Neuronal stem cell (in vitro differentiated cells): ENCODE measurements at regions not wholly inside any gene's neighbourhood (a gene's known extent, or its start where the extent isn't known, plus 50 kb on each side); places are given as distances from the start of the nearest gene placed in this dataset.

ENCODE experiments used
- DNase-seq: peaks from one replicate; pipeline ENCODE4 v3.0.0-alpha.2; 2013; ENCODE audit warnings: low spot score
- H2AFZ ChIP-seq: one replicate; pipeline ENCODE4 v1.6.1; 2013; ENCODE audit warnings: mild to moderate bottlenecking, low read length, inconsistent platforms
- H2AK5ac ChIP-seq: 2 replicates; pipeline ENCODE4 v1.6.1; 2013; ENCODE audit warnings: low read depth, mild to moderate bottlenecking, inconsistent platforms, low read length, moderate library complexity, mixed read lengths
- H2BK120ac ChIP-seq: 2 replicates; pipeline ENCODE4 v1.6.1; 2013; ENCODE audit warnings: low read depth, mild to moderate bottlenecking, inconsistent platforms, low read length, moderate library complexity, mixed read lengths
- H2BK12ac ChIP-seq: one replicate; pipeline ENCODE4 v1.6.1; 2013; ENCODE audit warnings: low read length, inconsistent platforms
- H2BK15ac ChIP-seq: 2 replicates; pipeline ENCODE4 v1.6.1; 2013; ENCODE audit warnings: mild to moderate bottlenecking, low read length, inconsistent platforms, mixed read lengths
- H2BK5ac ChIP-seq: one replicate; pipeline ENCODE4 v1.6.1; 2013; ENCODE audit warnings: inconsistent platforms, mild to moderate bottlenecking, low read length, moderate library complexity
- H3K14ac ChIP-seq: one replicate; pipeline ENCODE4 v1.6.1; 2013; ENCODE audit warnings: low read length, inconsistent platforms
- H3K18ac ChIP-seq: 2 replicates; pipeline ENCODE4 v1.6.1; 2013; ENCODE audit warnings: low read length, inconsistent platforms
- H3K23ac ChIP-seq: 2 replicates; pipeline ENCODE4 v1.6.1; 2013; ENCODE audit warnings: low read depth, mild to moderate bottlenecking, mixed read lengths, low read length, inconsistent platforms; ENCODE audit not compliant: poor library complexity
- H3K27ac ChIP-seq: replicated peaks from 3 replicates; pipeline ENCODE4 v1.5.1; 2013; ENCODE audit warnings: low read length, inconsistent platforms
- H3K27me3 ChIP-seq, 3 experiments: 2 replicates each; pipeline ENCODE4 v1.6.1; 2013; ENCODE audit warnings: low read length in 3 of 3, mild to moderate bottlenecking in 2 of 3, inconsistent platforms in 1 of 3, low read depth in 1 of 3, mixed read lengths in 1 of 3, moderate library complexity in 1 of 3; ENCODE audit not compliant: control insufficient read depth in 3 of 3, insufficient read depth in 3 of 3
- H3K36me3 ChIP-seq, 2 donors: replicated peaks in 1 of 2; 2 replicates each; pipeline ENCODE4 v1.6.1; 2013; ENCODE audit warnings: low read length in 2 of 2; ENCODE audit not compliant: control insufficient read depth in 2 of 2, insufficient read depth in 2 of 2
- H3K4ac ChIP-seq: 2 replicates; pipeline ENCODE4 v1.6.1; 2013; ENCODE audit warnings: inconsistent platforms, mild to moderate bottlenecking, low read length, moderate library complexity
- H3K4me1 ChIP-seq, 2 donors: 1 replicate in 1 of 2; 2 replicates in 1 of 2; pipeline ENCODE4 v1.6.1; 2013; ENCODE audit warnings: low read length in 2 of 2, low read depth in 1 of 2; ENCODE audit not compliant: control insufficient read depth in 2 of 2, insufficient read depth in 1 of 2
- H3K4me2 ChIP-seq: one replicate; pipeline ENCODE4 v1.6.1; 2013; ENCODE audit warnings: mild to moderate bottlenecking, low read length, inconsistent platforms; ENCODE audit not compliant: insufficient read depth, poor library complexity, severe bottlenecking
- H3K4me3 ChIP-seq, 2 donors: 2 replicates each; pipeline ENCODE4 v1.5.1; 2013; ENCODE audit warnings: low read length in 2 of 2, mild to moderate bottlenecking in 2 of 2, inconsistent platforms in 1 of 2, moderate library complexity in 1 of 2
- H3K79me1 ChIP-seq: one replicate; pipeline ENCODE4 v1.6.1; 2013; ENCODE audit warnings: low read depth, mild to moderate bottlenecking, inconsistent platforms, low read length, moderate library complexity
- H3K9ac ChIP-seq: one replicate; pipeline ENCODE4 v1.6.1; 2013; ENCODE audit warnings: mild to moderate bottlenecking, low read depth, low read length, inconsistent platforms; ENCODE audit not compliant: poor library complexity
- H3K9me3 ChIP-seq, 2 donors: replicated peaks in 1 of 2; 2 replicates each; pipeline versions ENCODE3 to v1.6.1; 2013; ENCODE audit warnings: low read length in 2 of 2, mild to moderate bottlenecking in 2 of 2, inconsistent platforms in 1 of 2, low read depth in 1 of 2, mixed read lengths in 1 of 2, moderate library complexity in 1 of 2; ENCODE audit not compliant: control insufficient read depth in 2 of 2, insufficient read depth in 1 of 2
- H4K8ac ChIP-seq: one replicate; pipeline ENCODE4 v1.6.1; 2013; ENCODE audit warnings: low read depth, mild to moderate bottlenecking, inconsistent platforms, low read length, moderate library complexity
- H4K91ac ChIP-seq: one replicate; pipeline ENCODE4 v1.6.1; 2013; ENCODE audit warnings: low read length, low read depth, mild to moderate bottlenecking, inconsistent platforms; ENCODE audit not compliant: poor library complexity
- WGBS, 2 donors: extraction: QIAGEN DNeasy Blood & Tissue Kit; methylation state at CpG; one replicate each; pipeline ENCODE4 v1.1.7; 2013; ENCODE audit warnings: missing lambda C conversion rate in 2 of 2, mixed read lengths in 1 of 2; ENCODE audit not compliant: insufficient read length in 2 of 2, insufficient replicate concordance in 1 of 2; ENCODE audit errors: extremely low coverage in 2 of 2; 5-methylcytosine and 5-hydroxymethylcytosine counted together

DNA sequence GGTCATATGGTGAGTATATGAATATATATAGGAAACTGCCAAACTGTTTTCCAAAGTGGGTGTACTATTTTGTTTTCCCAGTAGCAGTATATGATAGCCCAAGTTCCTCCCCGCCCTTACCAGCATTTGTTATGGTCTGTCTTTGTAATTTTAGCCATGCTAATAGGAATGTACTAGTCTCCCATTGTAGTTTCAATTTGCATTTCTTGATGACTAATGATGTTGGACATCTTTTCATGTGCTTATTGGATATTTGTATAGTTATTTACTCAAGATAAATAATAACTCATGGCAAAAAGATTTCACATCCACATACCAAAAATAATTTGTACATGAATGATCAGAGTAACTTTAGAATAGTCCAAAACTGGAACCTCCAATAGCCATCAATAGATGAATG lies 75.3 kb upstream of the SERP2 start:
- Histone ChIP-seq H2BK15ac (no peak overlapping the region), H3K27ac (no peak overlapping the region), H3K18ac (no peak overlapping the region), H2AFZ (no peak overlapping the region), H2BK12ac (no peak overlapping the region), H3K9me3 (peaks cover 0 to 4% of the 10 kb centered on the region in 2 donors), H4K91ac (no peak overlapping the region), H3K4me3 (no peak overlapping the region), H3K36me3 (no peaks in the 10 kb centered on the region), H3K27me3 (no peaks in the 10 kb centered on the region), H3K23ac (no peak overlapping the region), H3K9ac (no peak overlapping the region), H2BK120ac (no peak overlapping the region), H2BK5ac (no peak overlapping the region), H3K14ac (no peak overlapping the region), H3K4me1 (peaks cover 0 to 4% of the 10 kb centered on the region in 2 donors), H2AK5ac (no peak overlapping the region), H3K4ac (no peak overlapping the region), H3K79me1 (no peaks in the 10 kb centered on the region), H3K4me2 (no peak overlapping the region), H4K8ac (no peak overlapping the region)
- WGBS, 2 donors = no CpG with 5 or more reads among the region's 1 CpG
- DNase-seq = no peak

DNA sequence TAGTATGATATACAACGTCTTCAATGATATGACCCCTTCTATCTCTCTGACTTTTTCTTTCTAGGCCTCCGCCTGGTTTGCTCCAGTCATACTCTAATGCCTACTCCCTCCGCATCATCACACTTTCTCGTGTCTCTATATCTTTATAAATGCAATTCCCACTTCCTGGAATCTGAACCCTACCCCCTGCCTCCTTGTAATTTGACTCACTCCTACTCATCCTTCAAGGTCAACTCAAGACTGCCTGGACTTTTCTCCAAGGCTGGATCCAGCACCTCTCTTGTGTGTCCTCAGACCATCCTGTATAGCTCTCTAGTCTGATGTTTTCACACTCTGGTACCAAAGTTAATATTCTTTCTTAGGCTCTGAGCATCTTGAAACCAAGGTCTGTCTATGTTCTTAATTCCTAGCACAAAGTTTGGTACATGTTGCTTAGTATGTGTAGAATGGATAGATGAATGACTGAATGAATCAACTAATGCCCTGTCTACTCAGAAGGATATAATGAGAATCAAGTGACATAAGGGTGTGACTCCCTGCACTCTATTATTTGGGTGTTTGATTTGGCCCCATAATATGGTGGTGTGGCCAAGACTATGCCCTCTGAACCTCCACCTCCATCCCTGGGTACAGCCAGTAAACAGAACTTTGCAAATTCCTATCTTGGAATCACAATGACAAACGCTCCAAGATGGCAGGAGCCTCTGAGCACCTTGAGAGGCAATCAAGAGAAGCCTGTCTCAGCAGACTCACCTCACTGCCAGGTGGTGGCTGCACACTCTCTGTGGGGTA lies 74.3 kb upstream of the SERP2 start:
- Histone ChIP-seq H2BK5ac (no peak overlapping the region), H4K91ac (no peak overlapping the region), H3K18ac (no peak overlapping the region), H2AK5ac (no peak overlapping the region), H3K4me3 (no peak overlapping the region), H3K4me1 (peaks cover 0 to 4% of the 10 kb centered on the region in 2 donors), H3K4ac (no peak overlapping the region), H2BK12ac (no peak overlapping the region), H3K4me2 (no peak overlapping the region), H3K23ac (no peak overlapping the region), H3K14ac (no peak overlapping the region), H2BK120ac (no peak overlapping the region), H3K27me3 (no peaks in the 10 kb centered on the region), H3K36me3 (no peaks in the 10 kb centered on the region), H3K27ac (no peak overlapping the region), H3K79me1 (no peaks in the 10 kb centered on the region), H3K9me3 (peaks cover 0 to under 1% of the 10 kb centered on the region in 2 donors), H2AFZ (no peak overlapping the region), H2BK15ac (no peak overlapping the region), H4K8ac (no peak overlapping the region), H3K9ac (no peak overlapping the region)
- no CpG with 5 or more reads among the region's 5 CpGs for WGBS, 2 donors
- DNase-seq = no peak

DNA sequence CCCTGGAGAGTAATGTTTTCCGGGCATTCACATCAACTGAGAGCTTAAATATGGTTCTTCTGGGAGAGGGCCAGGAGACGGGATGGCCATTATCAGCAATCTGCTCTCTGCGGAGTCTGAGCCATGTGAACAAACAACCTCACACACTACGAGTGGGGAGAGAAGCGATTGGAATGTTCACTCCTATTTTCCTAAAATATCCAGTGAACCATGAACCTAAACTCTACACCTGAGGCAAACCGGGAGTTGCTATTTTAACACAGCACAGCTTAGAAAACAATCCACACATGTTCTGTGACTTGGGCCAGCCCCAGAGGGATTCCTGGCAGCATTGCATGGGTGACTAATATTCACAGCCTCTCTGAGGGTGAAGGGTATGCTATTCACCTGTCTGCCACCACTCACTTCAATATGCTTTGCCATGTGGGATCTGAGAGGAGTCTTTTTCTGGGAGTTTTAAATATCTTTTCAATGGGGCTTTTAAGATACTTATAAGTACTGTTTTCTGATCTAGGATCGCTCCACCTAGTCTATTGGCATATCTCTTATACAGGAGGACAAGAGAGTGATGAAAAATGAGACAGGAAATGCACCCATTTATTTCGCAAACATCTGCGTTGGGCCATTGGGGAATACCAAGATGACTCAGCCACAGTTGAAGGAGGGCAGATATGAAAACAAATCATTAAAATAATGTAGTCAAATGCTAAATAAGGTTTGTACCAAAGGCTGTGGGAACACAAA lies 72.6 kb upstream of the SERP2 start:
- Histone ChIP-seq H3K4me2 (no peak overlapping the region), H2AK5ac (no peak overlapping the region), H3K27ac (no peak overlapping the region), H3K4ac (no peak overlapping the region), H3K36me3 (no peaks in the 10 kb centered on the region), H2BK12ac (no peak overlapping the region), H2BK5ac (no peak overlapping the region), H3K14ac (no peak overlapping the region), H2AFZ (no peak overlapping the region), H2BK15ac (no peak overlapping the region), H4K91ac (no peak overlapping the region), H3K9ac (no peak overlapping the region), H3K9me3 (no peaks in the 10 kb centered on the region), H3K18ac (no peak overlapping the region), H3K79me1 (no peaks in the 10 kb centered on the region), H3K23ac (no peak overlapping the region), H3K27me3 (no peaks in the 10 kb centered on the region), H2BK120ac (no peak overlapping the region), H4K8ac (no peak overlapping the region), H3K4me3 (no peak overlapping the region), H3K4me1 (peaks cover 9 to 14% of the 10 kb centered on the region in 2 donors)
- WGBS, 2 donors = no CpG with 5 or more reads among the region's 9 CpGs
- DNase-seq = no peak

DNA sequence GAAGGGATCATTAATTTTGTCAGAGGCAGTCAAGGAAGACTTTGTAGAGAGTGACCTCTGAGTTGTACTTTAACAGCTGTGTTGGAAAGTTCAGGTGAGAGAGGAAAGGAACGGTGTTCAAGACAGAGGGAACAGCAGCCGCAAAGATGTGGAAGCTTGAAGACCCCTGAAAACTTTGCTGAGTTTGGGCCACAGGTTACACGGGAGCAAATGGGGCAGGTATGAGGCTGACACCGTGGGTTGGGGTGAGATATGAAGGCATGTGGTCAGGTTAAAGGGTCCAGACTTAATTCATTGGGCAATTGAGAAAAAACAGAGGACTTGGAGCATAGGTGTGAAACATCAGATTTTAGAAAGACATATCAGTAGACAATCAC lies 72.0 kb upstream of the SERP2 start:
- Histone ChIP-seq H3K18ac (no peak overlapping the region), H3K4me1 (peaks cover 10 to 15% of the 10 kb centered on the region in 2 donors), H2BK5ac (no peak overlapping the region), H2BK12ac (no peak overlapping the region), H3K14ac (no peak overlapping the region), H3K23ac (no peak overlapping the region), H2AK5ac (no peak overlapping the region), H3K9me3 (no peaks in the 10 kb centered on the region), H3K4ac (no peak overlapping the region), H3K27me3 (no peaks in the 10 kb centered on the region), H2AFZ (no peak overlapping the region), H4K8ac (no peak overlapping the region), H3K36me3 (no peaks in the 10 kb centered on the region), H3K27ac (no peak overlapping the region), H3K9ac (no peak overlapping the region), H4K91ac (no peak overlapping the region), H2BK15ac (no peak overlapping the region), H3K4me3 (no peak overlapping the region), H3K79me1 (no peaks in the 10 kb centered on the region), H3K4me2 (no peak overlapping the region), H2BK120ac (no peak overlapping the region)
- no CpG with 5 or more reads among the region's 4 CpGs for WGBS, 2 donors
- DNase-seq = no peak
